KBM-7 (cell line): ENCODE measurements at regions not wholly inside any gene's neighbourhood (a gene's known extent, or its start where the extent isn't known, plus 50 kb on each side); places are given as distances from the start of the nearest gene placed in this dataset.
"Not testable (repeated sequence)": the region's sequence is repeated elsewhere in the genome, so short reads cannot be mapped to it uniquely, and the experiment has no call there.

Experiments
- DNase-seq: peaks from one replicate; pipeline ENCODE4 v3.0.0-alpha.2; 2015
- in situ Hi-C: fragments of 300-500 bp; cut with MboI; formaldehyde crosslinking; loops from 2 replicates; pipeline ENCODE4 v1.14.3; 2020; ENCODE audit warnings: low sequenced_read_pairs, low pct_unique_long_range_greater_than_20kb, mixed read lengths

DNA sequence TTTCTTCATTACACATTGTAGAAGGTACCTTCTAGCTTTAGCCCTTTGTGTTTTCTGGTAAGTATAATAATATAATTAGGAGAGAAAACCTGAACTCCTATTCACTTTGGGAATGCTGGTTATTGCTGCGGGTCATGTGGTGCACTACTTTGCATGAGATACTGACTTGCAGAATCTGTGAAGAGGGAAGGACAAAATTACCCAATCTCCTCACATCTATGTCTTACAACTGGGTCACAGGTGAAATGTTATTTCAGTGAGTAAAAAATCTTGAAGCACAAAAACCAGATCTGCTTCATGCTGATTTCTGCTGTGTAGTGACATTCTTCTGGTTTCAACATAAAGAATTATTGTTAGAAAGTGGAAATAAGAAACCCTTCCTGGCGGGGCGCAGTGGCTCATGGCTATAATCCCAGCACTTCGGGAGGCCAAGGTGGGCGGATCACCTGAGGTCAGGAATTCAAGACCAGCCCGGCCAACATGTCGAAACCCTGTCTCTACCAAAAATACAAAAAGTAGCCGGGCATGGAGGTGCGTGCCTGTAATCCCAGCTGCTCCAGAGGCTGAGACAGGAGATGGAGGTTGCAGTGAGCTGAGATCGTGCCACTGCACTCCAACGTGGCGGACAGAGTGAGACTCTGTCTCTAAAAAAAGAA lies 211.0 kb upstream of the REG3G start:
- in situ Hi-C loops: no loop called here
- no peak for DNase-seq

DNA sequence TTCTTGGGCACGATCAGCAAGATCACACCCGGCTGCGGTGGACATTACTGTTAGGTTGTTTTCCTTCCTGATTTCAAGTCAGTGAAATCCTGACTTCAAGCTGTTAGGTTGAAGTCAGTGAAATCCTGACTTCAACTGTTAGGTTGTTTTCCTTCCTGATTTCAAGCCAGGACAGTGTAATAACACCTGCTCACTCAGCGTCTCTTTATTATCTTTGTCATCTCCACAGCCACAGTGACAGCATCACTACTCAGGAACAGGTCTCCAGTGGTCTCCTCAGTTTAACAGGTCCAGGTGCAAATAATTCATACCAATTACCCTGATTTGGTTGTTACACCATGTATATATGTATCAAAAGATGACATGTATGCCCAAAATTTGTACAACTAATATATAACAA lies 208.1 kb upstream of the REG3G start:
- in situ Hi-C loops: no loop called here
- no peak for DNase-seq

DNA sequence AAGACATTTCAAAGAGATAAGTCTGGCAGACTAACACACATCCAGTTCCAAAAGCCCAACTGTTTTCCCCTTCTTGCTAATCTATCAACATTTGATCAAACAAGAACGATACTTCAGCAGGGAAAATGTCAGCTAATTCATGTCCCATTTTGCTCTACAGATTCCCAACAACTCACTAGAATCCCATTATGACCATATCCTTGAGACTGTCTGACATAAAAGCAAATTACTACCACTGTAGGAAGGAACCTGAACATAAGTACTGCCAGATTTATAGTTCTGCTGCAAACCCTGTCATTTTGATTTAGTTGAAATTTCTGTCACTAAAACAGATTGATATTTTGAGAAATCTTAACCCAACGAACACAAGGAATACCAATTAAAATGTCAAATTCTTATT lies 193.0 kb upstream of the REG3G start:
- in situ Hi-C loops: no loop called here
- DNase-seq: no peak

DNA sequence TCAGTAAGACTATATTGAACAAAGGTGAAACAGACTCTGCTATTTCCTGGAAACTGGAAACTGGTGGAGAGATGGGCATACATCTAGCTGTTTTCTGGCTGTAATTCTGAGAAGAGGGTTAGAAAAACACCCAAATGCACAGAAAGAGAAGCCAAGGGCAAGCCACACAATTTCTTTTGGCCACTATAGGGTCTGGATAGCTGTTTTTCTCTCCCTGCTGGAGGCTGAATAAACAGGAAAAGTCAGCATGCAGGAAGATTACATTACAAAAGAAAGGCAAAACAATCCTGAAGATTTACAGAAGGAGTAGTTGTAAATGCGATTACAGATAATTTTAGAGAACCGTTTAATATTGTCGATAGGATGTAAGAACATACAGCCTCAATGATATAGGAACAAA lies 186.2 kb upstream of the REG3G start:
- DNase-seq: no peak
- in situ Hi-C loops: no loop called here

DNA sequence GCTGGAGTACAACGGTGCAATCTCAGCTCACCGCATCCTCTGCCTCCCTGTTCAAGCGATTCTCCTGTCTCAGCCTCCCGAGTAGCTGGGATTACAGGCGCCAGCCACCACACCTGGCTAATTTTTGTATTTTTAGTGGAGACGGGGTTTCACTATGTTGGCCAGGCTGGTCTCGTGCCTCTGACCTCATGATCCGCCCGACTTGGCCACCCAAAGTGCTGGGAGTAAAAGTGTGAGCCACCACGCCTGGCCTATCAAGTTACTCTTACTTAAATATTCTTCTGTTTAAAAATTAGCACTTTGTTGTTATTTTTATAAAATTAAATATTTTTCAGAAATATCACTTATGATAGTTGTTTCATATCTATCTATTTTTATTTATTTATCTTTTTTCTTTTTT lies 185.2 kb upstream of the REG3G start:
- in situ Hi-C loops, DNase-seq: not testable (repeated sequence)

DNA sequence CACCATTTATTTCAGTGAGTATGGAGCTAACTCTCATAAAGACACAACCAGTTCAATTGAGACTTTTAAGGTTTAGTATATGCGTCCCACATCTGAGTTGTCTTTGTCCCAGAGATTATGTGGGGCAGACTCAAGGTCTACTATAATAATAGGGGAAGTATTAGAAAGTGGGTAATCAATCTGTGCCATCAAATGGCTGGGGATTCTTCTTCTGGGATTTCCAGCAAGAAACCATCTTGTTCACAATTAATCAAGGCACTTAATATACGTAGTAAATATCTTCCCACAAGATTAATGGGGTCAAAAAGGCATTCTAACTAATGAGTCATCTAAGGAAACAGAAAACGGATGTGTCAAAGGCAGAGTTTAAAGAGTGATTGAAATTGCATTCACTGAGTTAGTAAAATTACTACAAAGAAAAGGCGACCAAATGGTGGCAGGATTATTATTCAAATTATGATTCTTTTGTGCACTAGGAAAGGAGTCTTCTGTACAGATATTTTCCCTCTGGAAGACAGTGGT lies 179.8 kb upstream of the REG3G start:
- in situ Hi-C loops: no loop called here
- no peak for DNase-seq

DNA sequence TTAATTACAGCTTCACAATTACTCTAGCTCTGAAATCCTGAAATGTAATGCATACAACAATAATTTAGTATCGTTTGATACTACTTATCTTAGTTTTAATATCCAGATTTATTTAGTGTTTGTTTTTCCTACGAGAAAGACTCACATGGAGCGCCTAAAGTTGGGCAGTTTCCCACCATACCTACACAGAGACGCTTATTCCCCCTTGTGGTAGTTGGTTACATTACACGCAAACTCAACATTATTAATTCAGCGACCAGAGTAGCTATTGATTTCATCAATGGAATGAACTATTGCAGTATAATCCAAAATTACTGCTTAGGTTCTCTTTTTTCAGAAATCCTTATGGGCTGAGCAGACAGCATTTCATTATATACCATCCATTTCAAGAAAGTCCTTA lies 164.0 kb upstream of the REG3G start:
- peak; percentile 26 for DNase-seq
- in situ Hi-C loops: no loop called here

DNA sequence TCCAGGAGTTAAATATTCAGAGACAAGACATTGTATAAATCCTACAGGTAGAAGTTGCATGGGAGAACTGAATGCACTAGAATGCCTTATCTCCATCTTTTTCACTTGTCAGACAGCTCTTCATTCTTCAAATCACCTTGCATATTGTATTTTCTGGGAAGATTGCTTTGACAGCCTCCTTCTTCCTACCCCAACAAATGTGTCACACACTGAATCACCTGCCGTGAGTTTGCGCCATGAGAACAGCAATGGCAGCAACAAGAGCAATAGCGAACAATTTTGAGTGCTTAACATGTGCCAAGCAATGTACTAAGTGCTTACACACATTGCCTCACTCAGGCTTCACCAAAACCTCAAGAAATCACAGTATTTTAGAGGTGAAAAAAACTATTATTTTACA lies 161.3 kb upstream of the REG3G start:
- in situ Hi-C loops: no loop called here
- no peak for DNase-seq

DNA sequence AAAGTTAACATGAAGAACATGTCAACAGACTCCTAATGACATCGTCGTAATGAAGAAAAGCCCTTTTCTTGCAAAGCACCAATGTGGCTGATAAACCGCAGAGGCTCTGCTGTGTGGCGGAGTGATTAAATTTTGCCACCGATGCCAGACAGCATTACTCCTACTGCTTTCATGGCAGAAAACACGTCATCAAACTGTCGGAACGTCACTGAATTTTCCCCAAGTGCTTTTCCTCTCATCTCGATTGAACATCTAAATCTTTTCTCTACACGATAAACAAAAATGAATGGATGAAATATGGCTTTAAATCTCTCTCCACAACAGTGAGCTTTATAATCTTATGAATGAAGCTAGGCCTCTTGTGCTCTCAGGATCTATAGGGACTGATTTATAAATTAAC lies 159.8 kb upstream of the REG3G start:
- in situ Hi-C loops: no loop called here
- no peak for DNase-seq

DNA sequence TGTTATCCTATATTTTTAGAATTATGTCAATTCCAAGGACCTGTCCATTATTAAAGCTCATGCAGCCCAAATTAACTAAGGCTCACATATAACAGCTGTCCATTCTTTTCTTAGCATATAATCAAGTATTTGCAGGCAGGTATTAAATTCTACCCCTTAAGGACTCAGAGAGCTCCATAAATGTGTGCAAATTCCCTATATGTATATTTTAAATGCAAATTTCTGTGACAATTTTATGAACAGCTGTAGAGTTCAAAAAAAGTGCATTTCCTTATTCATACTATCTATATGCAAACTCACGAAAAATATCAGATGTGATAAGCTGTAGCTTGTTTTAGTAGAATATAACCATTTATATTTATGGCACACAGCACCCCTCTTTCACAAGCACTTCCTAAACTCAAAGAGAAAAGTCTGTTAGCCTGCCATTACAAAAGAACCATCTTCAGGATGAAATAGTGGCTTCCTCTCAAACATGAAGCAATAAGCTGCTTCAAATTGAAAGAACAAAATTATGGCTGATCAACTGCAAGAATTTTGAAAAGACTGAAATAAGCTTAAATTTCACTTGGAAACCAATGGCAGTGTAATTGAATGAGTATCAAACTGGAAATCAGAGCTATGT lies 155.0 kb upstream of the REG3G start:
- in situ Hi-C loops: no loop called here
- DNase-seq: no peak

DNA sequence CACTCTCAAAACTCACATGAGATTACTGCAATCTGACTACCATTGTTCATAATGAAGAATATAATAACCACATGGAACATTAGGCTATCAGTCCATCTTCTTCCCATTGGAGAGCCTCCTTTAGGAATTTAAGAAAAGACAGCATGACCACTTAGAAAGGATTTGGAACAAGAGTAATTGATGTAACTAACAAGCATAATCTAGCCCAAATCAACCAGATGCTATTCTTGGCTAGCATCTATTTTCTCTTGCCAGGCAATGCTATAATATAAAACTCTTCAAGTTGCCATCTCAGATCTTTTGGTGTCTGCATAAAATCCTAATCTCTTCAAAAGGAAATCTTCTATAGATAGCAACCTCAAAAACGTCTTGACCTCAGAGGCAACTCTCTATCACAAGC lies 152.0 kb upstream of the REG3G start:
- DNase-seq: no peak
- in situ Hi-C loops: no loop called here

DNA sequence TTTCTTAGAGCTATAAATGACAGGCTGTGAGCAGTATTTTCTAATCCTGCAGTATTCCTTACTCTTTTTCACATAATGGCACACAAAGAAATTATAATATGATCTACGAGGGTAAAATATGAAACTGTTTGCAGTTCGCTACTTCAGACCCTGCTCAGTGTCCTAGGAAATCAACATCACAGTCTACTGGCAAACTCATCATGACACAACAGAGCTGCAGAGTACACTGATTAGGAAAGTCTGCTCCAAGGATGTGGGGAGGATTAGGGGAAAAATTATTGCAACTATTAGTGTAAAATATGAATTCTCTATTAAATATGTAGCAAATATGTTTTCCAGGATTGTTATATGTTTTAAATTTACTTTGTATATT lies 149.2 kb upstream of the REG3G start:
- DNase-seq: no peak
- in situ Hi-C loops: no loop called here

DNA sequence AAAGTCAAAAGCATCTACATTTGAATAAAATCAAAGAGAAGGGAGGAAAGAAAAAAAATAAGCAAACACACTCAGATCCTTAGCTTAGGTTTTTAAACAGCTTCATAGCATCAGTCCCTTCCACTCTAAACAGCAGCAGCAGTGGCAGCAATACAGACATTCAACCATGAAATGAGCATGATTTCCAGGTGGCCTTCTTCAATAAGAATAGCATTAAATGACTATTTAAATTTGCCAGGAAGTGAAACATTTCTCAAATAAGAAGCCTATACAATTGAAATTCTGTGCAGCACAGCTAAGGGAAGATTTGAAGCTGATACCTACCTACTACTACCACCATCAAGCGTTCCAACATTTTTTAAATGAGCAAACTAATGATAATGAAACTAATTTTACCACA lies 138.1 kb upstream of the REG3G start:
- in situ Hi-C loops: no loop called here

DNA sequence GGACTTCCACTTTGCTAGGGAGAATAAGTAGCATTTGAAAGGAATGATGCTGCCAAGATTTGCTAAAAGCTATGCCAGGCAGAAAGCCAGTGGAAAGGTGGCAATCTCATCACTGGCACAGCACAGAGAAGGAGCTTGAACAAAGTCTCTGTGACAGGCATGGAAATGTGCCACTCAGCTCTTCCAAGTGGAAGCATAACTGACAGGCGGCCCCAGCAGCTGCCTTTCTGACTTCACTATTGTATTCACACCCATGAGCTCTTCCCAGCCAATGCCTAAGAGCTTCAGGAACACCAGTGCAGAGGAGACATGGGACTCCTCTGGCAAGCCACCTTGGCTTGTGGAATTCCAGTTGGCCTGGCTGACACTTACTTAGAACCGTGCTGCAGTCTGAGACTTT lies 134.6 kb upstream of the REG3G start:
- DNase-seq: no peak
- in situ Hi-C loops: no loop called here

More for the DNA sequence above, 138.1 kb upstream of the REG3G start:
- no peak for DNase-seq

DNA sequence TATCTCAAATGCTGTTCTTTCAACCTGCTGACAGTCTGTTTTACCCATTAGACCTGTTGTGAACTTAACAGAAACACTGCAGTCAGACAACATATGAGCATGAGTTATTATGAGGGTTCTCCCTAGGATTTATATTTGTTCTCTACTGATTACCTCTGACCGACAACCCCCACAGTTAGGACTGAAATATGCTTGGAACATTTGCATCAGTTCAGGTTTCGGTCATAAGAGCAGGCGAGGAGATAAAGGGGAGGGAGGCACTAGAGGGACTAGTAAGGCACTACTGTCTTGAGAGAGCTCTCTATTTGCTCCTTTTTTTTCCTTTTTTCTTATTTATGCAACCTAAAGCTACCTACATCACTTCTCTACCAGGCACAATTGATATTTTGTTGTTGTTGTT lies 133.2 kb upstream of the REG3G start:
- in situ Hi-C loops: no loop called here
- no peak for DNase-seq

DNA sequence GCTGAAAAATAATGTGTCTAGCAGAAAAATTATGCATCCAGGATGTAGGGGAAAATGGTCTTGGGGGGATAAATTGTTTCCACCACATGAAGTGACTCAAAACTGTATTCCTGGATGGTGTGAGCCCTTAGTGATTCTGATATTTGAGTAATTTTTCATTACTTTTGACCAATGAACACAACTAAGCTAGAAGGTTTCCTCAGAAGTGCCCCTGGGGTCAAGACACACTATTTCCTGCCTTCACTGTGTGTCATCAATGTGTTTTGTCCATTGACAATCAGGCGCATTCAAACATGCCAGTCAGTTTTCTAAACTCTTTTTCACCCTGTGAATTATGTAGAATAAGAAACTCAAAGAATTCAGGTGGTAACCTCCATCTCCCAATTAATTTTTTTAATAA lies 130.5 kb upstream of the REG3G start:
- no peak for DNase-seq
- in situ Hi-C loops: no loop called here

DNA sequence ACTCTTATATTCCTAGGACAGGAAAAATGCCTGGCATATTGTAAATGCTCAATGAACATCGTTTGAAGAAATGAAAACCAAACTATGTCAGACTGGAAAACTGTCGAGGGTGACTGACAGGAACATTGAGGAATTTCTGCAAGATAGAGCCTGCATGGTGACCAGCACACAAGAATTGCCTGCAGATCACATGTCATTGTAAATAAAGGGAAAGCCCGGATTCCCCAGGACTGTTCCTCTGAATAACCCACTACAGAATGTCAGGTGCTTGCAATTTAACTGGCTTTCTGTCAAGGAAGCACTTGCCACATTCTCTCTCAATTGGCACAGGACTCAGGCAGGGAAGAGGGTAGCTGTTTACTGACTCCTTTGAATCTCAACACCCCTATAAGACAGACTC lies 129.0 kb upstream of the REG3G start:
- DNase-seq: no peak
- in situ Hi-C loops: no loop called here

DNA sequence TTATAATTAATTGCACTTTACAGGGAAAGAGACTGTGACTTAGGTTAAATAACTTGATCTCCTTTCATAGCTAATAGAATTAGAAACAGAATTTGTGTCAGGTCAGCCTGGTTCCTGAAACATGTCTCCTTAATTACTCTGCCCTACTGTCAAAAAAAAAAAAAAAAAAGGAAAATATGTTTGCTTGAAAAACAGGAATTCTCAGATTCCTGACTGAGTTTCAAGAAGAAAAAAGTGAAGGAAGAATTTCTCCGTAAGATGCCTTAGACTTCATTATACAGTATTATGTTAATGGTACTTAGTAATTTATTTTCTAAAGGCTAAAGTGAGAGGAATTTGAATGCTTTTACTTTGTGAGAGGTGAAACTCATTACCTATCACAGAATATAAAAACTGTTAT lies 118.4 kb upstream of the REG3G start:
- in situ Hi-C loops: no loop called here
- no peak for DNase-seq

DNA sequence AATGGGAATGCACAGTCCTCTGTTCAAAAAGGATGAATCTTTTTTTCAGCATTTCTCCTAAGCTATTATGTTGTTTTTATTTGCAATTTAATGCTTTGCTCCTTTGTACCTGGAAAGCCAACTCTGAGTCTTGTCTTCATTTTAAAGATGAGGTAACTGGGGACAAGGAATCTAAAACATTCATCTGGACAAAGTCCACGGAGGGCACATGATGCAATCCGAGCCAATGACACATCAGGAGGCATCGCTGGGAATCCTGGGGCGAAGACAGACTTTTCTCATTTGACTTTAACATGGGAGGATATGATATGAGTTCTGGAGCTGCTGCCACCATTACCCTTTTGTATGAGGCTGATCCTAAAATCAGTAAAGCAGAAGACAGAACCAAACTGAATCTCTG lies 116.5 kb upstream of the REG3G start:
- in situ Hi-C loops: no loop called here
- DNase-seq: no peak

DNA sequence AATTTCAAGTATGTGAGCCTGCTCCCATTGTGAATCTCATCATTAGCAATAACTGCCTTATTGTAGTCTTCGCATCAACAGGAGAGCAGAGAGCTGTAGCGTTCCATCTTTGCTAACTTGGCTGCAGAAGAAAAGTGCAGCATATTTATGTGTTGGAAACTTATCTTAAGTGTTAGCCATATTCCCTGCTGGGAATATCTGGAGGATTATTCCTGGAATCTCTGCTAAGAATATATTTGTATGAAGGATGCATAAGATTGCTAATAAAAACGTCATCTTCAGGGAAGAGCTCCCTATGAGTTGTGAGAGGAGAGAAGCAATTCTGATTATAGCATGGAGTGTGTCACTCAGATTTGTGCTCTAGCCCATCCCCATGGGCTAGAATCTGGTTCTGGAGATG lies 115.1 kb upstream of the REG3G start:
- no peak for DNase-seq
- in situ Hi-C loops: no loop called here

DNA sequence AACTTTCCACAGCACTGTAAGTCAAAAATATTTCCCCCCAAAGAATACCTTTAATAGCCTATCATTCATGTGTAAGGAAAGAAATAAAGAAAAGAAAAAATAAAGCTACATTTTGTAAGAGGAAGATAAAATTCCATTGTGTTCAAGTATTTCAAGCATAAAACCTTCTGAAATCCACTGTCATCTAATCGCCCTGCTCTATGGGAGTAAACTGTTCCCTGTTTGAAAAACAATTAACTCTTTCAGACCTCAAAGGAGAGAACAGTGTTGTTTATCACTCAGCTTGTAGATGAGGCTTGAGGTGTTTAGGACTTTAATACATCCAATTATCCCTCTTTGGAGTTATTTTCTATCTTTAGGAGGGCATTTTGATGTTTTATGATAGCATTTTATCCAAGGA lies 112.2 kb upstream of the REG3G start:
- in situ Hi-C loops: no loop called here

More for the DNA sequence above, 112.2 kb upstream of the REG3G start:
- DNase-seq: no peak
